ENCODE measurements at regions not wholly inside any gene's neighbourhood (a gene's known extent, or its start where the extent isn't known, plus 50 kb on each side); places are given as distances from the start of the nearest gene placed in this dataset.

- H4K91ac ChIP-seq (ENCODE audit: insufficient read depth, low read depth, low read length): no peak overlapping the region
- H3K18ac ChIP-seq (ENCODE audit: low read depth, low read length): no peak overlapping the region
- H2BK15ac ChIP-seq (ENCODE audit: low read depth, low read length): no peak overlapping the region
- intact Hi-C loops (cut with micrococcal nuclease) (no loop called here), in situ Hi-C loops (cut with MboI; ENCODE audit: low sequenced_read_pairs) (no loop called here), dilution Hi-C loops (cut with HindIII; ENCODE audit: low sequenced_read_pairs, unreplicated experiment) (no loop called here)
- POLR2A ChIA-PET (ENCODE audit: unreplicated experiment): interaction anchor here (0.6 kb wide), 1 partner anchor 553 kb away, joined by 6 read pairs; no protein-coding TSS in a partner anchor
- H4K20me1 ChIP-seq (ENCODE audit: insufficient read depth, low read length): no peaks in the 10 kb centered on the region
- no peaks in the 10 kb centered on the region for H3K4me1 ChIP-seq (ENCODE audit: control insufficient read depth, insufficient read depth, low read length)
- H2AK9ac ChIP-seq (replicated peaks; ENCODE audit: low read depth, low read length, poor library complexity): no peak overlapping the region
- ATAC-seq (ENCODE audit: low read depth): no peak
- no peak for TF ChIP-seq POLR2A (IDR thresholded peaks at IDR 0.05; ENCODE audit: low read depth, low read length)
- no peak for TF ChIP-seq FOS (IDR thresholded peaks at IDR 0.05; ENCODE audit: low read depth, low read length)
- no peak for TF ChIP-seq USF2 (IDR thresholded peaks at IDR 0.05; ENCODE audit: low read depth, low read length)
- TF ChIP-seq CEBPB (IDR thresholded peaks at IDR 0.05; ENCODE audit: low read depth, low read length): no peak
- TF ChIP-seq BHLHE40 (IDR thresholded peaks at IDR 0.05; ENCODE audit: low read depth, low read length): no peak
- TF ChIP-seq MAFK (IDR thresholded peaks at IDR 0.05; ENCODE audit: low read depth, low read length): no peak
- no peak for TF ChIP-seq SMC3 (IDR thresholded peaks at IDR 0.05; ENCODE audit: low read depth, low read length)
- no peak for TF ChIP-seq CTCF (conservative IDR thresholded peaks at IDR 0.05; ENCODE audit: low read depth, low read length)
- no peak for TF ChIP-seq MXI1 (IDR thresholded peaks at IDR 0.05; ENCODE audit: borderline replicate concordance, low read depth, low read length)
- no peak for TF ChIP-seq RFX5 (IDR thresholded peaks at IDR 0.05; ENCODE audit: low read depth, low read length)
- no peak for TF ChIP-seq MAZ (IDR thresholded peaks at IDR 0.05; ENCODE audit: borderline replicate concordance, low read depth, low read length)
- no peak for TF ChIP-seq NFE2L2 (IDR thresholded peaks at IDR 0.05; ENCODE audit: low read depth, low read length)
- no peak for TF ChIP-seq ELK1 (IDR thresholded peaks at IDR 0.05; ENCODE audit: borderline replicate concordance, low read depth, low read length)
- TF ChIP-seq RCOR1 (IDR thresholded peaks at IDR 0.05; ENCODE audit: insufficient replicate concordance, low read length): no peak
- TF ChIP-seq RAD21 (IDR thresholded peaks at IDR 0.05; ENCODE audit: low read length): no peak
- TF ChIP-seq CHD1 (IDR thresholded peaks at IDR 0.05; ENCODE audit: low read depth, low read length): no peak
- BruUV-seq (replicated peaks): no TSS peak
- no peak overlapping the region for H3K9ac ChIP-seq (ENCODE audit: low read depth, low read length)
- no peak overlapping the region for H3K27ac ChIP-seq (ENCODE audit: insufficient read depth, low read length)
- no peak overlapping the region for H3K56ac ChIP-seq (ENCODE audit: extremely low read depth, insufficient read depth, low read length)
- H3K27me3 ChIP-seq (ENCODE audit: control insufficient read depth, insufficient read depth, low read length): no peaks in the 10 kb centered on the region
- peaks cover 17% of the 10 kb centered on the region for H3K9me3 ChIP-seq (ENCODE audit: control insufficient read depth, insufficient read depth, low read length)
- no peak overlapping the region for H4K8ac ChIP-seq (ENCODE audit: low read depth in 2 of 2, low read length in 2 of 2)
- H3K4me2 ChIP-seq (ENCODE audit: low read depth, low read length): no peak overlapping the region
- H3K79me1 ChIP-seq (ENCODE audit: low read depth in 1 of 2, low read length in 2 of 2): no peaks in the 10 kb centered on the region
- H4K5ac ChIP-seq (ENCODE audit: low read depth, low read length): no peak overlapping the region
- no peak overlapping the region for H2BK5ac ChIP-seq (ENCODE audit: low read depth, low read length, poor library complexity, severe bottlenecking)
- CTCF ChIA-PET: no interaction called here
- no peak overlapping the region for H2BK120ac ChIP-seq (ENCODE audit: low read depth, low read length)
- H2AFZ ChIP-seq (replicated peaks; ENCODE audit: low read length, poor library complexity): no peak overlapping the region
- no peak overlapping the region for H3K4ac ChIP-seq (ENCODE audit: low read depth, low read length)
- H3K23ac ChIP-seq (ENCODE audit: low read depth, low read length): no peak overlapping the region
- WGBS, 2 experiments (ENCODE audit: extremely low coverage in 2 of 2, insufficient read length in 1 of 2): 0% methylated on average over 1 of the region's 3 CpGs; no CpG with 5 or more reads in 1 of the 2 experiments
- DNase-seq: no peak
- no peak overlapping the region for H2AK5ac ChIP-seq (ENCODE audit: low read depth, low read length)
- no peak overlapping the region for H3K14ac ChIP-seq (replicated peaks; ENCODE audit: low read depth, low read length)
- no peaks in the 10 kb centered on the region for H3K36me3 ChIP-seq (ENCODE audit: control insufficient read depth, insufficient read depth, low read length)
- H3K9me1 ChIP-seq (ENCODE audit: insufficient read depth, low read length): no peaks in the 10 kb centered on the region
- H2BK20ac ChIP-seq (ENCODE audit: low read depth, low read length): no peak overlapping the region
- no peak overlapping the region for H3K4me3 ChIP-seq (ENCODE audit: insufficient read depth, low read depth, low read length)
Measured at GRCh38 chr10:8803992-8804391, 749.5 kb downstream of the GATA3 start.

Data from IMR-90 (cell line).